Tibial artery (tissue), 4 donors: ENCODE measurements at regions not wholly inside any gene's neighbourhood (a gene's known extent, or its start where the extent isn't known, plus 50 kb on each side); places are given as distances from the start of the nearest gene placed in this dataset.
"Not testable (repeated sequence)": the region's sequence is repeated elsewhere in the genome, so short reads cannot be mapped to it uniquely, and the experiment has no call there.

ENCODE experiments used
- DNase-seq, 2 donors: peaks; one replicate each; pipeline ENCODE4 v3.0.0-alpha.2; 2019
- H3K27ac ChIP-seq, 2 donors: fragments of 200-600 bp; sonication (generic) in 1 of 2; 1 replicate in 1 of 2; 2 replicates in 1 of 2; pipeline ENCODE4 v1.5.1; 2018 to 2019; ENCODE audit warnings: mild to moderate bottlenecking in 1 of 2
- H3K27me3 ChIP-seq, 2 donors: fragments of 200-600 bp; sonication (generic) in 1 of 2; one replicate each; pipeline versions ENCODE4 v1.5.1 to v1.6.0; 2016 to 2019
- H3K36me3 ChIP-seq, 3 donors: fragments of 200-600 bp; sonication (generic) in 2 of 3; one replicate each; pipeline ENCODE4 v1.5.1; 2016 to 2019; ENCODE audit warnings: mild to moderate bottlenecking in 2 of 3
- H3K4me1 ChIP-seq, 4 donors: fragments of 200-600 bp; sonication (generic) in 2 of 4; 1 replicate in 3 of 4; 2 replicates in 1 of 4; pipeline ENCODE4 v1.5.1; 2016 to 2019
- H3K4me3 ChIP-seq, 2 donors: fragments of 200-600 bp; sonication (generic) in 1 of 2; 1 replicate in 1 of 2; 2 replicates in 1 of 2; pipeline ENCODE4 v1.5.1; 2018 to 2019; ENCODE audit warnings: mild to moderate bottlenecking in 2 of 2
- H3K9me3 ChIP-seq, 3 donors: fragments of 200-600 bp; sonication (generic) in 1 of 3; one replicate each; pipeline ENCODE4 v1.5.1; 2016 to 2019
- intact Hi-C: fragments of 100-400 bp; cut with DNase I; formaldehyde crosslinking; loops from one replicate; pipeline ENCODE4 v1.15.0; 2023; ENCODE audit warnings: low total_unique reads
- TF ChIP-seq, protein P1 (sequence below), 2 experiments: fragments of 200-600 bp in 1 of 2; fragments of 450-650 bp in 1 of 2; IDR thresholded peaks; one replicate each; pipeline ENCODE4 v1.5.1; 2017 to 2019; ENCODE audit warnings: antibody characterized with exemption in 2 of 2, mild to moderate bottlenecking in 1 of 2, moderate library complexity in 1 of 2

DNA sequence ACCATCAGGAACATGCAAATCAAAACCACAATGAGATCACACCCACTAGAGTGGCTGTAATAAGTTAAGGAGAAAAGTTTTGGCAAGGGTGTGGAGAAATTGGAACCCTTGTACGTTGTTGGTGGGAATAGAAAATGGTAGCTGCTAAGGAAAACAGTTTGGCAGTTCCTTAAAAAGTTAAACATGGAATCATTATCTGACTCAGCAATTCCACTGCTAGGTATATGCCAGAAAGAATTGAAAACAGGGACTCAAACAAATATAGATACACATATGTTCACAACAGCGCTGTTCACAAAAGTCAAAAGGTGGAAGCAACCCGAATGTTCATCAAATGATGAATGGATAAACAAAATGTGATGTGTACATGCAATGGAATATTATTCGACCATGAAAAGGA is 138.8 kb upstream of the ATP2B2 start:
- DNase-seq: no peak
- peaks cover 0 to 7% of the 10 kb centered on the region in 2 donors for H3K27me3 ChIP-seq
- no peaks in the 10 kb centered on the region for H3K4me1 ChIP-seq
- TF ChIP-seq, protein P1, sequence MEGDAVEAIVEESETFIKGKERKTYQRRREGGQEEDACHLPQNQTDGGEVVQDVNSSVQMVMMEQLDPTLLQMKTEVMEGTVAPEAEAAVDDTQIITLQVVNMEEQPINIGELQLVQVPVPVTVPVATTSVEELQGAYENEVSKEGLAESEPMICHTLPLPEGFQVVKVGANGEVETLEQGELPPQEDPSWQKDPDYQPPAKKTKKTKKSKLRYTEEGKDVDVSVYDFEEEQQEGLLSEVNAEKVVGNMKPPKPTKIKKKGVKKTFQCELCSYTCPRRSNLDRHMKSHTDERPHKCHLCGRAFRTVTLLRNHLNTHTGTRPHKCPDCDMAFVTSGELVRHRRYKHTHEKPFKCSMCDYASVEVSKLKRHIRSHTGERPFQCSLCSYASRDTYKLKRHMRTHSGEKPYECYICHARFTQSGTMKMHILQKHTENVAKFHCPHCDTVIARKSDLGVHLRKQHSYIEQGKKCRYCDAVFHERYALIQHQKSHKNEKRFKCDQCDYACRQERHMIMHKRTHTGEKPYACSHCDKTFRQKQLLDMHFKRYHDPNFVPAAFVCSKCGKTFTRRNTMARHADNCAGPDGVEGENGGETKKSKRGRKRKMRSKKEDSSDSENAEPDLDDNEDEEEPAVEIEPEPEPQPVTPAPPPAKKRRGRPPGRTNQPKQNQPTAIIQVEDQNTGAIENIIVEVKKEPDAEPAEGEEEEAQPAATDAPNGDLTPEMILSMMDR (IDR thresholded peaks at IDR 0.05): no peak
- H3K36me3 ChIP-seq: no peaks in the 10 kb centered on the region
- no peak overlapping the region for H3K27ac ChIP-seq
- peaks cover 0 to 3% (median under 1%) of the 10 kb centered on the region in 3 donors for H3K9me3 ChIP-seq
- H3K4me3 ChIP-seq: no peak overlapping the region
- intact Hi-C loops: no loop called here

DNA sequence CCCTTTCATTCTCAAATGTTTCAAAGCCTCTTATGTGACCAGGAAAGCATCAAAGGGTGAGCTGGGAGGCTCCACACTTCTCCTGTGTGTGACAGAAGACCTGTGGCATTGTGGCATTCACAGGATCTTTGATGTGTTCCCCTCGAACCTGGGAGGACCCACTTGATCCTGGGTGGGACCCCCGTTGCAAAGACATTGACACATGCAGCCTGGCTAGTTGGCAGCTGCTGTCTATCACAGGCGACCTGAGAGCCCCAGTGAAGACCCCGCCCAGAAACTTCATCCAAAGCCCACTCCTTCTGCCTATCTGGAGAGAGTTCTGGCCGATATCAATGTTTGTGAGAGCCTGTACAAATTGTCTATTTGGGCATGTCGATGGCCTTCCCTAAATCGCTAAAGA is 140.4 kb upstream of the ATP2B2 start:
- TF ChIP-seq, protein P1 (IDR thresholded peaks at IDR 0.05): no peak
- no peak for DNase-seq
- no peaks in the 10 kb centered on the region for H3K9me3 ChIP-seq
- peaks cover 0 to 10% of the 10 kb centered on the region in 2 donors for H3K27me3 ChIP-seq
- intact Hi-C loops: no loop called here
- H3K4me1 ChIP-seq: no peaks in the 10 kb centered on the region
- no peak overlapping the region for H3K4me3 ChIP-seq
- no peak overlapping the region for H3K27ac ChIP-seq
- H3K36me3 ChIP-seq: no peaks in the 10 kb centered on the region

DNA sequence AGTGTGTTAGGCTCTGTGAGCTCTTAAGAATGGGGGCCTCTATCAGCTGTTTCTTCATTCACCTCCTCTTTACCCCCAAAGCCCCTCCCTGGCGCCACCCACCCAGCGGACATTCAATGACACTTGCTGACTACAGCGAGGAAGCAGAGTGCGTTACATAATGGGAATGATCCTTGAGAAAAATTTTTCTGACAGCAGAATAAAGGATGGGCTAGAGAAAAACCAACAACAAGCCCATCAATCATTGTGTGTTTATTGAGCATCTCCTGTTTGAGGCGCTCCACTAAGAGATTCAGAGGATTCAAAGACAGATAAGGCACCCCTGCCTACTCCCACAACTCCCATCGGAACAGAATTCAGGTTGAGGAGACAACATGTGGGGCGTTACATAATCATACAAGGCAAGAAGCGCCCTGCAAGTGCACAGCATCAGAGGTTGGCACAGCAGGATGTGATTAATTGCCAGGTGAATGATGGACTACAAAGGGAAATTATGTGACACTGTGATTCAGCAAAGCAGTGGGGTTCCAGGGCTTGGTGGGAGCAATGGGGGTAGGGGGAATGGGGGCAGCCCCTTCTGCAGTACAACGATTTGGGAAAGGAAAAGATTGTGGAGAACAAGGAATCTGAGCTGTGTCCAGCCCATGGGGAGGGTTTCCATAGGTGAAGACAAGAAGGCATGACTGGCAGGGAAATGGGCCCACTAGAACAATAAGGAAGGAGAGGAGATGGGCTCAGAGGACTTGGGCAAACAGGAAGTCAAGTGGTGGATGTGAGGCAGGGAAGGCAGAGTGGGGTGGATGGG is 141.3 kb upstream of the ATP2B2 start:
- no peaks in the 10 kb centered on the region for H3K36me3 ChIP-seq
- H3K4me3 ChIP-seq: no peak overlapping the region
- H3K27ac ChIP-seq: no peak overlapping the region
- peaks cover 0 to 10% of the 10 kb centered on the region in 2 donors for H3K27me3 ChIP-seq
- intact Hi-C loops: no loop called here
- TF ChIP-seq, protein P1 (IDR thresholded peaks at IDR 0.05): no peak
- no peak for DNase-seq
- no peaks in the 10 kb centered on the region for H3K4me1 ChIP-seq
- no peaks in the 10 kb centered on the region for H3K9me3 ChIP-seq

DNA sequence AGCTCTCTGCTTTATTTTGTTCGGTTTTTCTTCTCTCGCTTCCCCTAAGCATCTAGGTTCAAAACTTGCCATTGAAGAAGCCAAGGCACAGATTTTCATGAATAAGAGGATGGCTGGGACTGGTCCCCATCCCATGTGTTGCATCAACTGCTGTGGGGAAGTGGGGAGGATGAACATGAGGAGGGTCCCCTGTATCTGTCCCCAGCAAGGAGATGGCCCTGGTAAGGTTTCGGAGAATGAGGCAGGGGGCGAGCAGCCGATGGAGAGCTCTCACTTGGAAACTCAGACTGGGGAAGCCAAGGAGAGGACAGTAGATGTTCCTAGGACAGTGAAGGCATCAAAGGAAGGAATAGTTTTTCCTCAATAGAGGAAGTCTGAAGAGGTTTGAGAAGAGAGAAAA is 142.0 kb upstream of the ATP2B2 start:
- Histone ChIP-seq H3K9me3 (no peaks in the 10 kb centered on the region), H3K4me3 (no peak overlapping the region), H3K27me3 (peaks cover 0 to 6% of the 10 kb centered on the region in 2 donors), H3K27ac (no peak overlapping the region), H3K36me3 (no peaks in the 10 kb centered on the region), H3K4me1 (no peaks in the 10 kb centered on the region)
- no peak for DNase-seq
- TF ChIP-seq, protein P1 (IDR thresholded peaks at IDR 0.05): no peak
- intact Hi-C loops: no loop called here

DNA sequence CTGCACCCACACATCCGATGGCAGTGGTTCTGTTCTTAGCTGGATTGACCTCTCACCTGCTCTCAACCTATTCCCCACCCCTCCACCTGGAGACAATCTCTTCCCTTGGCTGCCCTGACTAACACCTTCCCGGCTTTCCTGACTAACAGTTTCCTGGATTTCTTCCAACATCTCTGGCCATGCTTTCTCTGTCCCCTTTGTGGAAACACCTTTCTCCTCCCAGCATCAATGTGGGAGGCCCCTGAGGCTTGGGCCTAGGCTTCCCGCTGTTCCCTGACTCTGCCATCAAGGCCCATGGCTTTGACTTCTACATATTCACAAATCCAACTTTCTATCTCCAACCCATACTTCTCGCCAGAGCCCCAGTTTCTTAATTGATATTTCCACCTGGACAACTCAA is 142.8 kb upstream of the ATP2B2 start:
- intact Hi-C loops: no loop called here
- H3K27me3 ChIP-seq: peaks cover 0 to 3% of the 10 kb centered on the region in 2 donors
- H3K27ac ChIP-seq: no peak overlapping the region
- TF ChIP-seq, protein P1 (IDR thresholded peaks at IDR 0.05): no peak
- no peaks in the 10 kb centered on the region for H3K4me1 ChIP-seq
- H3K9me3 ChIP-seq: no peaks in the 10 kb centered on the region
- no peak overlapping the region for H3K4me3 ChIP-seq
- H3K36me3 ChIP-seq: no peaks in the 10 kb centered on the region
- no peak for DNase-seq

DNA sequence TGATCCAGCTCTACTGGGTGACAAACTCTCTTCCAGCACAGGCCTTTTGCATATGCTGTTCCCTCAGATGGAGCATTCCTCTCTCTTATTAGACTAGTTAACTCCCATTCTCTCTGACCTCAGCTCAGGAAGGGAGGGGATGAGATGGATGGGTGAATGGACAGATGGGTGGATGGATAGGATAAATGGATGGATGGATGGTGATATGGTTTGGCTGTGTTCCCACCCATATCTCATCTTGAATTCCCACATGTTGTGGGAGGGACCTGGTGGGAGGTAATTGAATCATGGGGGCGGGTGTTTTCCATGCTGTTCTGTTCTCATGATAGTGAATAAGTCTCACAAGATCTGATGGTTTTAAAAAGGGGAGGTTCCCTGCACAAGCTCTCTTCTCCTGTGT is 144.1 kb upstream of the ATP2B2 start:
- DNase-seq, H3K4me1 ChIP-seq, H3K9me3 ChIP-seq, H3K36me3 ChIP-seq, H3K27ac ChIP-seq, H3K4me3 ChIP-seq, H3K27me3 ChIP-seq, intact Hi-C loops: not testable (repeated sequence)
